GM12873 (cell line): ENCODE measurements at regions not wholly inside any gene's neighbourhood (a gene's known extent, or its start where the extent isn't known, plus 50 kb on each side); places are given as distances from the start of the nearest gene placed in this dataset.

Source experiments
- TF ChIP-seq, protein P1 (sequence below): IDR thresholded peaks from 2 replicates; pipeline ENCODE4 v1.5.1; 2012; ENCODE audit warnings: low read depth, mild to moderate bottlenecking, moderate library complexity, low read length, control low read depth; ENCODE audit not compliant: insufficient read depth; ENCODE audit errors: missing control alignments

DNA sequence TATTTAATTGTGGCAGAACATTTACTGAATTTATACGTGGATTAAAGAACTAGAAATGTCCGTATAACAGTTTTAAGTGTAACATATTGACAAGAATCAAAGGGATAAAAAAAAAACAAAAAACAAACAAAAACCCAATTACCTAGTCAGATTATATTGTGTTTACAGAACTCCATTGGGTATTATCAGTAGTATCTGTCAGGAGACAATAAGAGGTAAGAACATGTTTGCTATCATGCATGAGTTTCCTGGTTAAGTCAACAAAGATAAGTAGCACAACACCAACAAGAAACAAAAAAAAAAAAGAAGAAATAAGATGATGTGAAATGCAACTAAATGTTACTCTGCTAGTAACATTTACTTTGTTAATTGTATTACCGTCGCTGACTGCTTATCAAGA lies 570.6 kb downstream of the ZBBX start:
- TF ChIP-seq, protein P1, sequence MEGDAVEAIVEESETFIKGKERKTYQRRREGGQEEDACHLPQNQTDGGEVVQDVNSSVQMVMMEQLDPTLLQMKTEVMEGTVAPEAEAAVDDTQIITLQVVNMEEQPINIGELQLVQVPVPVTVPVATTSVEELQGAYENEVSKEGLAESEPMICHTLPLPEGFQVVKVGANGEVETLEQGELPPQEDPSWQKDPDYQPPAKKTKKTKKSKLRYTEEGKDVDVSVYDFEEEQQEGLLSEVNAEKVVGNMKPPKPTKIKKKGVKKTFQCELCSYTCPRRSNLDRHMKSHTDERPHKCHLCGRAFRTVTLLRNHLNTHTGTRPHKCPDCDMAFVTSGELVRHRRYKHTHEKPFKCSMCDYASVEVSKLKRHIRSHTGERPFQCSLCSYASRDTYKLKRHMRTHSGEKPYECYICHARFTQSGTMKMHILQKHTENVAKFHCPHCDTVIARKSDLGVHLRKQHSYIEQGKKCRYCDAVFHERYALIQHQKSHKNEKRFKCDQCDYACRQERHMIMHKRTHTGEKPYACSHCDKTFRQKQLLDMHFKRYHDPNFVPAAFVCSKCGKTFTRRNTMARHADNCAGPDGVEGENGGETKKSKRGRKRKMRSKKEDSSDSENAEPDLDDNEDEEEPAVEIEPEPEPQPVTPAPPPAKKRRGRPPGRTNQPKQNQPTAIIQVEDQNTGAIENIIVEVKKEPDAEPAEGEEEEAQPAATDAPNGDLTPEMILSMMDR = no peak

DNA sequence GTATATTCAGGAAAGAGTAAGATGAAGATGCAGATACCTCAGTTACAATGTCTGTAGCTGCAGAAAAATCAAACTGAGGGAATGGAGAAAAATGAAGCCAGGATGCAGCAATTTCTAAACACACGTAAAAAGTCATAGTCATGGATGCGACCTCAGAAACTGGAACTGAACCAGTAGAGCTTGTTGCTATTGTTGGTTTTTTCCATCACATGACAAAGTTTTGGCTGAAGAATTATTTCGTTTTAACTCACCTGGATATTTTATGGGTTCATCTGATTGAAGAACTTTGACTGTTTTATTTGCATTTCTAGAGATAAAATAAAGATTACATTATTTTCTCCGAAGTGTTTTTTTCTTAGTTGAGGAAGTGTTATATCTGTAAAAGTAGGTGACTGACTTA lies 591.2 kb downstream of the ZBBX start:
- TF ChIP-seq, protein P1 = no peak

DNA sequence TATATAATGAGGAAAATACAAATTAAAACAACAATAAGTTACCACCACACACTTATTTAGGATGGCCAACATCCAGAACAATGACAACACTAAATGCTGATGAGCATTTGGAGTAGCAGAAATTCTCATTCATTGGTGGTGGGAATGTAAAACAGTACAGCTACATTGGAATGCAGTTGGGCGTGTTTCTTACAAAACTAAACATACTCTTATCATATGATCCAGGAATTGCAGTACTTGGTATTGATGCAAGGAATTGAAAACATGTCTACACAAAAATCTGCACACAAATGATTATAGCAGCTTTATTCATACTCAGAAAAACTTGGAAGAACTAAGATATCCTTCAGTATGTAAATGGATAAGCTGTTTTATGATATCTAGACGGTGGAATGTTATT lies 594.2 kb downstream of the ZBBX start:
- TF ChIP-seq, protein P1 = no peak

DNA sequence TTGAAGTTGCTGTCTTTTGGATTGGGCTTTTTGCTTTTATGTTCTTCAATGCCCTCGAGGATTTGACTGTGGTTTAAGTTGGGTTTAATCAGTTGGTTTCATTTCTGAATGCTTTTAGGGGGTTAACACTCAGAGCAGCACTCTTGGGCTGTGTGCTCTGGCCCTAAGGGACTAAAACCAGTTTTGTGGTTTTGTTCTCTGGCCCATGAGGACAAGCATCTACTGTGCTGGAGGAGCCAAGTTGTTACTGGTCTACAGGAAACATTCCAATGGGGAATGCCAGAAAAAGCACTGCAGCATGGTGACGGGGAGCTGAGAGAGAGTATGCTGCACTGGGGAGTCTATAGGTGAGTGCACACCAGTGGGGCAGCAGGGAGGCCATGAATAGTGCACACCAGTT lies 596.9 kb downstream of the ZBBX start:
- TF ChIP-seq, protein P1 = no peak

DNA sequence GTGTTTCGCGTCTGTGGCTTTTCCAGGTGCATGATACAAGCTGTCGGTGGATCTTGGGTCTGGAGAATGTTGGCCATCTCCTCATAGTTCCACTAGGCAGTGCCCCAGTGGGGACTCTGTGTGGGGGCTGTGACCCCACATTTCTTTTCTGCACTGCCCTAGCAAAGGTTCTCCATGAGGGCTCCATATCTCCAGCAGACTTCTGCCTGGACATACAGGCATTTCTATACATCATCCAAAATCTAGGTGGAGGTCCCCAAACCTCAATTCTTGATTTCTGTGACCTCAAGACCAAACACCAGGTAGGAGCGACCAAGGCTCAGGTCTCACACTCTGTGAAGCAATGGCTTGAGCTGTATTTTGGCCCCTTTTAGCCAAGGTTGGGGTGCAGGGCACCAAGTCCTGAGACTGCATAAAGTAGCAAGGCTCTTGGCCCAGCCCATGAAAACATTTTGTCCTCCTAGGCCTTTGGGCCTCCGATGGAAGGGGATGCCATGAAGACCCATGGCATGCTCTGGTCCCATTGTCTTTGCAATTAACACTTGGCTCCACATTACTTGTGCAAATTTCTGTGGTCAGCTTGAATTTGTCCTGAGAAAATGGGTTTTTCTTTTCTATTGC lies 615.3 kb downstream of the ZBBX start:
- TF ChIP-seq, protein P1 = no peak

DNA sequence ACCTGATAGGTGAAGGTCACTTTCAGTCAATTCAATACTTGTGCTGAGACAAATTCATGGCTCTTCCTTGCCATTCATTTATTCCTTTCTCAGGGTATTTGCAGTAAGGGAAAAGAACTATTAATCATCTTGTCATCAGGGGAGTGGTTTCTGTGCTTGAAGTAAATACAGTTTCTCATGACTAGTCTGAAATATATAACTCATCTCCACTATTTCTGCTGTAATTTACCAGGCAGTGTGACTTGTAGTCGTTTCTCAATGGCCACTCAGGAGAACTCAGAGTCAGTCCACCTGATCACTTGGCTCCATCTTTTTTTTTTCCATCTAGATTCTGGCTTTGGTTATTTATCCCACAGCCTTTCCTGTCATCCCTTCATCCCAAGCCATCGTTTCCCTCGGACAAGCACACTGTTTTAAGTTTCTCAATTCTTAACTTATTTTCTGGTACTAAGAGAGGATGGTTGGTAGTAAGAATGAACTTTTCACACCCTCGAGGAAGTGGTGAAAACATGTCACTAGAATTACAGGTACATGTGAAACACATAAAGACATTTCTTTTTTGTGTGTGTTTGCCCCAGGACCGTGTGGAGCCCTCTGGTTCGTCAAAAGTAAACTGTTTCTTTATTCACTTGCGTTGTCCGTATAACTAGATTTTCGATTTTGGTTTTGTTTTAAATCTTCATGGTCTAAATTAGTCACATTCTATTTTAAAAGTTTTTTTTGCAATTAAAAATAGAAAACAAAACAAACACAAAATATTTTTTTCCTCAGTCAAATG lies 620.2 kb downstream of the ZBBX start:
- TF ChIP-seq, protein P1 = no peak

DNA sequence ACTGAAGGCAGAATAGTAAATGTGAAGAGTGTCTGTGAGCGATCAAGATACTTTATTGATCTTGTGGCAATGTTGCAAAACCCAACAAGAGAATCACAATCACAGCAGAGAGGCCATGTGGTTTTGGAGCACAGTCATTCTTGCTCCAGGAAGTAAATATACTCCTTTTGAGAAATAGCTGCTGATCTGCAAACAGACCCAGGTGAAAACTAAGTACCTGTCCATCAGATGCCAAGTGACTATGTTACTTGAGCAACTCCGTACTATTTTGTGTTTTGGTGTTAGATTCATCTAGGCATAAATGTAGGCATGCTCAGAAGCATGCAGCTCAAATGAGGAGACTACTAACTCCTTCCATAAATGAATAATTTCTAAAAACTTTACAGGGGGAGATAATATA lies 627.9 kb downstream of the ZBBX start:
- TF ChIP-seq, protein P1 = no peak
